BLaER1 treated with 17β-estradiol and CSF1 and Interleukin-3, amounts not matched to agents 10 nM and 100 nM (cell line): ENCODE measurements at regions not wholly inside any gene's neighbourhood (a gene's known extent, or its start where the extent isn't known, plus 50 kb on each side); places are given as distances from the start of the nearest gene placed in this dataset.

Experiments
- H3K27ac ChIP-seq, 11 experiments: shearing (Covaris generic); formaldehyde crosslinking; 2 replicates each; pipeline ENCODE4 v1.8.1; 2022
- H3K27me3 ChIP-seq, 11 experiments: shearing (Covaris generic); formaldehyde crosslinking; 2 replicates each; pipeline ENCODE4 v1.8.1; 2022
- H3K36me3 ChIP-seq, 11 experiments: shearing (Covaris generic); formaldehyde crosslinking; 2 replicates each; pipeline ENCODE4 v1.8.1; 2022
- H3K4me1 ChIP-seq, 10 experiments: shearing (Covaris generic); formaldehyde crosslinking; 2 replicates each; pipeline ENCODE4 v1.8.1; 2022
- H3K4me2 ChIP-seq, 11 experiments: shearing (Covaris generic); formaldehyde crosslinking; 2 replicates each; pipeline ENCODE4 v1.8.1; 2022
- H3K4me3 ChIP-seq, 10 experiments: shearing (Covaris generic); formaldehyde crosslinking; 2 replicates each; pipeline ENCODE4 v1.8.1; 2022
- H3K9ac ChIP-seq, 11 experiments: shearing (Covaris generic); formaldehyde crosslinking; 2 replicates each; pipeline ENCODE4 v1.8.1; 2022
- H3K9me3 ChIP-seq, 11 experiments: shearing (Covaris generic); formaldehyde crosslinking; replicated peaks in 1 of 11; 2 replicates each; pipeline ENCODE4 v1.8.1; 2022
- H4K20me1 ChIP-seq, 11 experiments: shearing (Covaris generic); formaldehyde crosslinking; 2 replicates each; pipeline ENCODE4 v1.8.1; 2022
- Cebpa-rat ChIP-seq, 11 experiments: shearing (Covaris generic); IDR thresholded peaks; 2 replicates each; pipeline ENCODE4 v1.8.1; 2022

DNA sequence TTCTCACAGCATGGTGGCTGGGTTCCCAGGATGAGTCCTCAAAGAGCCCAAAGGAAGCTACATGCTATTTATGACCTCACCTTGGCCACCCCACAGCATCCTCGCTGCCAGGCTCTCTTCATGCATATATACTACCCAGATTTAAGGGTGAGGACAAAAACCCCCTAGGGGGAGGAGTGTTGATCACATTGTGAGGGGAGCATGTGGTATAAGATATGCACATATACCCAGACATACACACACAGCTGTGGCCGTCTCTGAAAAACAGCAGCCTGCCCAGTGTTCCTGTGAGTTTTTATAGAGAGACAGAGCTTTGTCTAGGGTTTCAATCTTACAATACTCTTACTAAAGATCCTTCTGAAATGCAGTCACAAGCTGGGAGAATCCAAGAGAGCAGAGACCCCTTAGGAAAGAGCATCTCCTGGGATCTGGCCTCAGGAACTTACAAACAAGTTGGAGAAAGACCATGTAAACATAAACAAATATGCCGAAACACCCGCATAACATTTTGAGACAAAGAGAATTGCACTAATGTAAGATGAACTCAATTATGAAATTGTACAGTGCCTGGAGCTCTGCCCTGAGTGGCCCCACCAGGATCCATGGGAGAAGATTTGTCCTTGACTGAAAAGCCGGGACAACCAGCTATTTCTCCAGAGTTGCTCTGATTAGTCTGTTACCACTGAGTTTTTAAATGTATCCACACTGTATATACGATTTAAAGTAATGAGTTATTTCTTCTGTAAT lies 146.4 kb downstream of the GADD45G start:
- Histone ChIP-seq H3K4me3 (no peak overlapping the region), H3K4me2 (peak overlapping the region in 9 of 11 experiments; percentile 40 to 98 (median 84); a peak in 17 of 22 replicates), H3K4me1 (peaks cover 20 to 97% (median 72%) of the 10 kb centered on the region in 10 experiments), H3K27me3 (no peaks in the 10 kb centered on the region), H4K20me1 (no peaks in the 10 kb centered on the region), H3K9ac (no peak overlapping the region), H3K27ac (peak overlapping the region in 4 of 11 experiments; percentile 59 to 94 (median 66); a peak in 5 of 22 replicates), H3K36me3 (no peaks in the 10 kb centered on the region), H3K9me3 (no peaks in the 10 kb centered on the region)
- no peak for TF ChIP-seq Cebpa-rat (IDR thresholded peaks at IDR 0.05)

DNA sequence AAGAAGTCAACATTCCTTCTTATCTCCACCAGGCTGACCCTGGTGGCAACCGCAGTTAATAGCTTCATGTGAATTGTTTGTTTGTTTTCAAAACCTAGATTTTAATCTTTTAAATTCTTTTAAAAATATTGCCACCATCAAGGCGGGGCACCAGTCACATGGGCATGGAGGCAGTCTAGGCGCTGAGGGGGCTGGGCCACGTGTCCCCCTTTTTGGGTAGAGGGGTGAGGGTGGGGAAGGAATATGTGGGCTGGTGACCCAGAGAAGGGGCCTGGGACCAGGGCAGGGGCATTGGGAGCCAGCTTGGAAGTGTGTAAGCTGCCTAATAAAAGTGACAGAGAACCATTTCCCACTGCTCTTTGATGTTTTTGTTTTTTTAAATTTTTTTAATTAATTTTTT lies 147.3 kb downstream of the GADD45G start:
- TF ChIP-seq Cebpa-rat (IDR thresholded peaks at IDR 0.05) = no peak
- Histone ChIP-seq H3K27ac (no peak overlapping the region), H3K4me2 (peak overlapping the region in 3 of 11 experiments; percentile 84 to 98 (median 91); a peak in 2 of 22 replicates), H3K9me3 (no peaks in the 10 kb centered on the region), H3K4me1 (peaks cover 20 to 97% (median 72%) of the 10 kb centered on the region in 10 experiments), H4K20me1 (no peaks in the 10 kb centered on the region), H3K27me3 (no peaks in the 10 kb centered on the region), H3K4me3 (no peak overlapping the region), H3K9ac (no peak overlapping the region), H3K36me3 (no peaks in the 10 kb centered on the region)

DNA sequence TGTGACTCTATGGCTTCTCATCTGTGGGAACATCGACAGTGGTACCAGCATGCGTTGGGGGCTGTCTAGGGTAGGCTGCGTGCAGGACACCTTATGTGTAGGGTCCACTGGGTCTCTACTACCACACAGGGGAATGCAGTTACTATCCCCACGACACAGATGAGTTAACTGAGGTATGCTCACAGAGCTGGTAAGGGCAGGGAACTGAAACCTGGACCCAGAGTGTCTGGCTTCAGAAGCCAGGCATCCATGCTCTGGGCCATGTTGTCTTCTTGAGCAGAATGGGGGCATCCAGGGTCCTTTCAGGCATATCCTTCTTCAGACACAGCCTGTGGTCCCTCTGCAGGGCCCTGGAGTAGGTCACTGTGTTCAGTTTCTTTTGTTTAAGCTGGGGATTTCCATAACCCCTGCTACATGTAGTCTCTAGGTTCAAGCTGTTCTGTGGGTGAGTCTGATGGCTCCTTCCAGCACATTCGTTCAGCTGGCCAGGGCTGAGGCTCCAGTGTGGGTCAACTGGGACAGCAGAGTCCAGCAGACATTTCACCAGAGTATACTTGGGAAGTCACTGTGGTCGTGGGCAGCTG lies 148.8 kb downstream of the GADD45G start:
- no peaks in the 10 kb centered on the region for H3K9me3 ChIP-seq
- no peak for TF ChIP-seq Cebpa-rat (IDR thresholded peaks at IDR 0.05)
- H3K4me2 ChIP-seq = peak overlapping the region in 4 of 11 experiments; percentile 1 to 40 (median 22); a peak in 4 of 22 replicates
- no peak overlapping the region for H3K4me3 ChIP-seq
- no peak overlapping the region for H3K9ac ChIP-seq
- H3K27ac ChIP-seq = no peak overlapping the region
- H3K36me3 ChIP-seq = no peaks in the 10 kb centered on the region
- H3K27me3 ChIP-seq = no peaks in the 10 kb centered on the region
- peaks cover 14 to 97% (median 72%) of the 10 kb centered on the region in 10 experiments for H3K4me1 ChIP-seq
- no peaks in the 10 kb centered on the region for H4K20me1 ChIP-seq

DNA sequence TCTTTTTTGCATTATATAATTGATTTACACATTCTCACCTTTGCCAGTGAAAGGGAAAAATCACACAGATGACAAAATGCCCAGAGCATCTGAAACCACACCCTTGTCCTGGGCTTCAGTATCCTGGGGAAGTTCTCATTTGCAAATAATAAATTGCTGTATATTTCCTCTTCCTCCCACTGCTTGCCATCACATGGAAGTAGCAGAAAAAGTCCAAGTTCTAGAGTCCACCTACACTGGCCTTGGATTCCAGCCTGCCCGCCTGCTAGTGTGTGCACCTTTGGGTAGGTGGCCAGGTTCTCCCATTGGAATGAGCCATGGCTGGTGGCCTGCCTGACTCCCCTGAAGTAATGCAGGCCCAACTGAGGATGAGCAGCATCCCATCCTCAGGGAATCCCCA lies 149.4 kb downstream of the GADD45G start:
- H4K20me1 ChIP-seq = no peaks in the 10 kb centered on the region
- H3K4me1 ChIP-seq = peaks cover 10 to 97% (median 71%) of the 10 kb centered on the region in 10 experiments
- no peak overlapping the region for H3K27ac ChIP-seq
- H3K9me3 ChIP-seq = no peaks in the 10 kb centered on the region
- no peak overlapping the region for H3K9ac ChIP-seq
- no peak overlapping the region for H3K4me3 ChIP-seq
- no peaks in the 10 kb centered on the region for H3K36me3 ChIP-seq
- TF ChIP-seq Cebpa-rat (IDR thresholded peaks at IDR 0.05) = no peak
- H3K27me3 ChIP-seq = no peaks in the 10 kb centered on the region
- H3K4me2 ChIP-seq = peak overlapping the region in 6 of 11 experiments; percentile 2 to 43 (median 30); a peak in 7 of 22 replicates

DNA sequence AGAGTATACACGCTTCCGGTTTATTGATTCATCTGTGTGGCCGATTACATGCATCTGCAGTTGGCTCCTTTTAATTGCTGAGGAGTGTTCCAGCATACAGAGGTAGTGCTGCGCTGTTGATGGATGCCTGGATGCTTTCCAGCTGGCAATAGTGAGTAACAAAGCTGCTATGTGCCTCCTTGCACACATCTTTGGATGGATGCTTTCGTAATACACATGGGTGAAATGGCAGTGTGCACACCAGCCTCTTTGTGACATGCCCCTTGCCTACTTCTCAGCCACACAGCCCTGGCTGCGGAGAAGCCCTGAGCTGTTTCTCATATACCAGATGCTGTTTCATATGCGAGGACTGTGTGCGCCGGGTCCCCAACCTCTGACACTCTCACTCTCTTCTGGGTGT lies 151.0 kb downstream of the GADD45G start:
- H3K9me3 ChIP-seq = no peaks in the 10 kb centered on the region
- peak in 1 of 11 experiments; percentile 28; a peak in 1 of 22 replicates for TF ChIP-seq Cebpa-rat (IDR thresholded peaks at IDR 0.05)
- H3K4me1 ChIP-seq = peaks cover 8 to 97% (median 71%) of the 10 kb centered on the region in 10 experiments; a peak in 18 of 20 replicates
- H3K27ac ChIP-seq = no peak overlapping the region
- peak overlapping the region in 8 of 11 experiments; percentile 46 to 95 (median 77); a peak in 14 of 22 replicates for H3K4me2 ChIP-seq
- H3K4me3 ChIP-seq = no peak overlapping the region
- H3K9ac ChIP-seq = no peak overlapping the region
- H4K20me1 ChIP-seq = no peaks in the 10 kb centered on the region
- H3K36me3 ChIP-seq = no peaks in the 10 kb centered on the region
- no peaks in the 10 kb centered on the region for H3K27me3 ChIP-seq

DNA sequence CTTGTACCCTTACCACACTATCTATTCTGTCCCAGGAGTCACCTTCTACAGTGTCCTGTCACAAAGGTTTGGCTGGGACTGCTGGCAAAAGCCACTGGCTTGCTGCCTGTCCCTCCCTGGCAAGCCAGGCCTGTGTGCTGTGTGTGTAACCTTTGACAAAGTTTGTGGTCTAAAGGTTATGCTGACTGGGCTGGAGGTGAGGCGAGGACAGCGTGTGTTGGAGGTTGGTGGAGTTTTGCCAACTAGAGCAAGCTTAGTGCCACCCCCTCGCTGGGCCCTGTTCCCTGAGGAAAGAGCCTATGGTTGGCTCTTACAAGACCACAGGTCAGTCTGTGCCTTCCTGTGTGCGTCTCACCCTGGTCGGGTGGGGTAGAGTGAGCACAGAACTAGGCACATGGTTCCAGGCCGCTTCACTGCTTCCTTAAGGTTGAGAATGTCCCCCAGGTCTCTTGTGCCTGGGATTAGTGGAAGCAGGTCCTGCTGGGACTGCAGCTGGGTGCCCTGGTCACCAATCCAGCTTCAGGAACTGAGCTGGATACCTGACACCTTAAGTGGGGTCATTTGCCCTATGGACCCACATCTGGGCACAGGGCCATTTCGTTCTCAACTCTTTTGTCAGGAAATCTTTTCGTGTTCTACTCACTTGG lies 152.2 kb downstream of the GADD45G start:
- no peaks in the 10 kb centered on the region for H3K36me3 ChIP-seq
- H3K27me3 ChIP-seq = no peaks in the 10 kb centered on the region
- peaks cover 0 to 5% (median 0%) of the 10 kb centered on the region in 11 experiments; a peak in 1 of 22 replicates for H3K9me3 ChIP-seq
- TF ChIP-seq Cebpa-rat (IDR thresholded peaks at IDR 0.05) = no peak
- H3K4me3 ChIP-seq = no peak overlapping the region
- peak overlapping the region in 4 of 11 experiments; percentile 26 to 46 (median 34); a peak in 3 of 22 replicates for H3K27ac ChIP-seq
- H3K9ac ChIP-seq = peak overlapping the region in 2 of 11 experiments; percentile 21 to 50; a peak in 1 of 22 replicates
- no peaks in the 10 kb centered on the region for H4K20me1 ChIP-seq
- peak overlapping the region in 9 of 11 experiments; percentile 31 to 95 (median 70); a peak in 18 of 22 replicates for H3K4me2 ChIP-seq
- H3K4me1 ChIP-seq = peaks cover 8 to 91% (median 63%) of the 10 kb centered on the region in 10 experiments; a peak in 18 of 20 replicates

DNA sequence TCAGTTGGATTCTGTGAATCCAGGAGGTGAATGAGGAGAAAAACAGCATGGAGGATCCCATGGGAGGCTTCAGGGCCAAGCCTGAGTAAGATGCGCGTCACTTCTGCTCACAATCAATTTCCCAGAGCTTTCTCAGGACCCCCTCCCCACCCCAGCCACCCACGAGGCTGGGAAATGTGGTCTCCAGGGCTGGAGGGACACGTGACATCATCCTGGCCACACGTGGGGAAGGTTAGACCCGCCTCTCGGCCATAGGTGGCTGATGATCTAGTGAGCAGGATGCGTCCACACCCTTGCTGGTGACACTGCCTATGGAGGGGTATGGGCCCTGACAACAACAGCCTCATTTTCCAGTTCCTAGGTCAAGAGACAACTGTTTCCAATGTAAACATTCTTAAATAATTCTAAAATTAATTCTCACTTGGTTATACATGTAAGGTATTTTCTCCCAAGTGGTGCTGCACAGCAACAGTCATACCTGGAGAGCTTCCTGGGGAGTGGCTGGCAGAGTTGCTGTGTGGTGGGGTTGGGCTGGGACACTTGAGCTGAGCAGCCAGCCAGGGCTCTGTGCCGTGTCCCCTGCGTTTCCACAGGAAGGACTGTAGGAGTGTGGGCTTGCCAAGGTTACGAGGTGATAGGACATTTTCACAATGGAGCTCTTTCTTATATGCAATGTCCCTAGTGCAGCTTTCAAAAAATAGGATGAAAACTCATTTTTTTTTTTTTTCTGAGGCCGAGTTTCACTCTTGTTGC lies 153.1 kb downstream of the GADD45G start:
- H3K9ac ChIP-seq = no peak overlapping the region
- no peak for TF ChIP-seq Cebpa-rat (IDR thresholded peaks at IDR 0.05)
- no peaks in the 10 kb centered on the region for H4K20me1 ChIP-seq
- H3K27me3 ChIP-seq = no peaks in the 10 kb centered on the region
- H3K27ac ChIP-seq = peak overlapping the region in 2 of 11 experiments; percentile 12 to 16; a peak in 2 of 22 replicates
- H3K4me2 ChIP-seq = peak overlapping the region in 8 of 11 experiments; percentile 3 to 95 (median 77); a peak in 15 of 22 replicates
- H3K4me1 ChIP-seq = peaks cover 8 to 96% (median 63%) of the 10 kb centered on the region in 10 experiments; a peak in 18 of 20 replicates
- H3K9me3 ChIP-seq = peaks cover 0 to 8% (median 0%) of the 10 kb centered on the region in 11 experiments; a peak in 1 of 22 replicates
- no peaks in the 10 kb centered on the region for H3K36me3 ChIP-seq
- H3K4me3 ChIP-seq = no peak overlapping the region

DNA sequence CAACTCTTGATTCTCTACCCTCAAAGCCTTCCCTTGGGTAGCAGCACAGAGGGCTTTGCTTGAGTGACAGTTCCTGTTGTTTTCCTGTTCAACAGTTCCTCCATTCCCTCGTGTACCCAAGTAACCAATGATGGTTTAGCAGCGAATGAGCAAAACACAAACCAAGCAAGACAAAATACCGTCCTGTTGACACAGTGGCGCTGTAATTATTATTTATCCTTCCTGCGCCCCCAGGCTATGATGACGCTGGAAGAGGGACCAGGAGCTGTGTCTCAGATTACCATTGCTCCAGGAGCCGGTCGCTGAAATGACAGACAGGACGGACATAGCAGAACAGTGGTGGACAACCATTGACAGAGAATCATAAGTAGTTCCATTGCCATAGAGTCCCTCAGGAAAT lies 154.8 kb downstream of the GADD45G start:
- Histone ChIP-seq H4K20me1 (no peaks in the 10 kb centered on the region), H3K27me3 (no peaks in the 10 kb centered on the region), H3K4me1 (peaks cover 8 to 86% (median 53%) of the 10 kb centered on the region in 10 experiments; a peak in 18 of 20 replicates), H3K9me3 (peaks cover 0 to 8% (median 0%) of the 10 kb centered on the region in 11 experiments; a peak in 1 of 22 replicates), H3K4me2 (peak overlapping the region; percentile 40 to 95 (median 70)), H3K4me3 (peak overlapping the region in 3 of 10 experiments; percentile 2 to 28 (median 24); a peak in 3 of 20 replicates), H3K27ac (peak overlapping the region in 5 of 11 experiments; percentile 34 to 51 (median 36); a peak in 10 of 22 replicates), H3K9ac (no peak overlapping the region; a peak in 2 of 22 replicates), H3K36me3 (no peaks in the 10 kb centered on the region)
- no peak for TF ChIP-seq Cebpa-rat (IDR thresholded peaks at IDR 0.05)
